Stimulated activated CD4-positive, alpha-beta T cell treated with anti-CD3 and anti-CD28 coated beads, Interleukin-12 subunit alpha, Interleukin-12 subunit beta, amount 100 ng/mL, for 24 hours (primary cell): ENCODE measurements at regions not wholly inside any gene's neighbourhood (a gene's known extent, or its start where the extent isn't known, plus 50 kb on each side); places are given as distances from the start of the nearest gene placed in this dataset.
"Not testable (repeated sequence)": the region's sequence is repeated elsewhere in the genome, so short reads cannot be mapped to it uniquely, and the experiment has no call there.

ENCODE experiments used
- DNase-seq, 2 experiments: peaks; one replicate each; pipeline ENCODE4 v3.0.0-alpha.2; 2020; ENCODE audit warnings: low read depth in 2 of 2

GRCh38 chr2:207216457-207216856, 50.7 kb upstream of the KLF7 start:
- DNase-seq = no peak

- DNase-seq = no peak
Observed at GRCh38 chr2:207217442-207217841, 51.7 kb upstream of the KLF7 start.

DNA sequence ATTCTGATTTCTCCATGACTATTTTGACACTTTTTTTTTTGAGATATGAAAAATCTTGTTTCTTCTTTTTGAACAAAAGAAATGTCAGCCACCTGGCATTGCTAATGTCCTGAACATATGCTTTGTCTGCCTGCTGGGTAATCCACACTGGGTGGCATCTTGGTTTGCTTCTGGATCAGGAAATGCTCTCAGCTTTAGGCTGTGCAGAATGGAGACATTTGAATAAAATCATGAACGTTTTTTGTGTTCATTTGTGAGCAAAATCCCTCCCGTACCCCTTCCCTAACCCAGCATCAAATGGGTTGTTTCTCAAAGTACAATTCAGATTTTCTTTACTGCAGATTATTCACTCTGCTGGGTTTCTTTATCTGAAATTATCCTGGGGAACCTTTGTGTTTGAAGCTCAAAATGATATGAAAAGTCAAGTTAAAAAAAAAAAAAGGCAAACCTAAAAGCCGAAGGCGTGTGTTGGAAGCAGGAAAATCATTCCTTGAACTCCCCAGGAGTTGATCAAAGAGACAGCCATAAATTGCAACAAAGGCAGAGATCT, 53.4 kb upstream of the KLF7 start:
- no peak for DNase-seq

DNA sequence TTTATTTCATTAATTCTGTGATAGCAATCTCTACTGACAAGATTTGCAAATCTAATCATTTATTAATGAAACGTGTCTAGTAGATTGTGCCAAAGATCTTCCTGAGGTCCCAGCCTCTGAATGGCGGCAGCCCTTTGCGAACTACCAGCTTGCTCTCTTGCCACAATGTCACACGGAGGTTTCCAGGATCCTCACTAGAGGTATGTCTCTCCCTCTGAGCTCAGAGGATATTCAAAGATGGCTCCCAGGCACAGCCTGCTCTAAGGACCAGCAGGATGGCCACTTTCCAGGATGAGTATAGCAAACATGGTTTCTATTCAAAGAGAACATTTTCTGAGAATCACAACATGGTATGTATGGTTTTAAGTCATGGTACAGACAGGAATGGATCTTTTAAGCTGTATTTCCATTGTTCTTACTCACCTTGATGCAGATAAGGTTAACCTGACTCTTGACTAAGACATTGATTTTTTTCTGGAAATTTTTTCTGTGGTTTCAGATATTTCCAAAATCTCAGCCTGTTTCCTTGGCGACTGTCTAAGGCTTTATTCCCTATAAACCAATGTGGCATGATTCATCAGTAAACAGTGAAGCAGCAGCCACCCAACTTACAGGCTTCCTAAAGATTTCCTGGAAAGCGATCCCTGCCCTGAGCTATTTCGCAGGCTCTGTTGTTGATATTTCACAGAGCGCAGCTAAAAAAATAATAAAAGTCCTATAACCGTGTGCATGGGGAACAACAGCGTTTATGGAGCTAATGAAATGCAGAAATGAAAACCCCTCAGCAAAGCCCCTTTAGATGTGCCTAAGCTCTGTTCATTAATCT, 54.1 kb upstream of the KLF7 start:
- DNase-seq = no peak

GRCh38 chr2:207221731-207222130, 56.0 kb upstream of the KLF7 start:
- DNase-seq = no peak

GRCh38 chr2:207223051-207223450, 57.3 kb upstream of the KLF7 start:
- DNase-seq = peak in 1 of 2 experiments; percentile 15

GRCh38 chr2:207224381-207224780, 58.6 kb upstream of the KLF7 start:
- no peak for DNase-seq

- DNase-seq = peak; percentile 21 to 56
Observed at GRCh38 chr2:207224791-207225482, 59.2 kb upstream of the KLF7 start.

GRCh38 chr2:207225773-207226172, 60.0 kb upstream of the KLF7 start:
- DNase-seq = no peak

DNA sequence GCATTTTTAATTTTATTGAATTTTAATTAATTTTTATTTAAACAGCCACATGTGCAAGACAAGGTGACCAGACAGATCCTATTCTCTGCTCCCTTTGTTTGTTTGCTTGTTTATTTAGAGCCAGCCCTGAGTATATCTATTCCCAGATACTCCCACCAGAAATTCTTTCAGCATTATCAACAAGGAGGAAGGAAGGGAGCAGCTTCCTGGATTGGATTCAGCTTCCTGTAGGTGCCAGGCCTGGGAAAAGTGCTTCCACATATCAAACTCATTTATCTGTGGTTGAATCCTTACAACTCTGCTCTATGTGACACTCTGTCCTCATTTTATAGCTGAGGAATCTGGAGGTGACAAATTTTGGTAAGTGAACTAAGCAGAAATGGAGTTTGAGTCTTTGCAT, 60.5 kb upstream of the KLF7 start:
- no peak for DNase-seq

DNA sequence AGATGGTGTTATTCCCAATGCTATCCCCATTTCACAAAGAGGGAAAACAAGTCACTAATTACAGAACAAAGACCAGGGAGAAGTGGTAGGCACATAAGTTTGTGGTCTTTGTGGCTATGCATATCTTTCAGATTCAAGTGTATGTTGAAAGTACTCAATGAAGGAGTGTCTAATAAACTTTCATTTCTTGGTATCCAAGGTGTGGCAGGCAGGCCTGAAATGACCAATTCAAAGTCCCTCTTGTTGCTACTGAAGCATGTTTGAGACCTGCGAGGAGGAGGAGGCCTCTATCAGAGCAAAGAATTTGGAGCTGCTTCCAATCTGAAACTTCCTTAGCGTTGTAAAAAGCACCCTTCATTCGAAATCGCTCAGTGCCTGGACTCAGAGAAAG, 60.9 kb upstream of the KLF7 start:
- DNase-seq = no peak

DNA sequence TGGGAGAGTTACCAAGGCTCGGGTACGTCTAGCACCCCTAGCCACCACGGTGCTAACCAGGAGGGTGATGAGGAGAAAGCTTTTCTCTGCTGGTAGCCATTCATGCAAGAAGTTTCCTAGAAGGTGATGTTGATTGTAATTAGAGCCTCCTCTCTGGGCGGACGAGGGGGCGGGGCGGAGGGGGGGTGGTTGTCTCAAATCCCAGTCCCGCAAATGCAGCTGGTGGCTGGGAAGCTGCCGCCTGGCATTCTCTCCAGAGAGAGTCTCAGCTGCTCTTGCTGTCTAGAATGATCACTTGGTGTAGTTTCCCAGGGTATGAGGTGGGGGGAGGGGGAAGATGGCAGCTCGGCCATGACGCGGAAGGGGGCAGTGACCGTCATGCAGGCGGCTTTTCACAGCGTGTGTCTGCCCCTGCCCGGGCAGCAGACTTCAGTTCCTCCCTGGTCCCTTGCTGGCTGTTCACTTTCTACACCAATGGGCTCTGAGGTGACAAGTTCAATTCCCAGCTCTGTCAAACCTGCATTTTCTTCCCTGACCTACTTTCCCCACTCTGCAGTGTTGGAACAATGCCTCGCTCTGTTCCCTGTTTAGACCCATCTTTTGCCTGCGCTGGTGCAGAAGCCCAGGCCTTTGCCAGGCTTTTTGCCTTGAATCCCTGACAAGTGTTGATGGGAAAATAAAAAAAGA, 61.5 kb upstream of the KLF7 start:
- no peak for DNase-seq

GRCh38 chr2:207227749-207228145, 62.0 kb upstream of the KLF7 start:
- DNase-seq = no peak

GRCh38 chr2:207228402-207228801, 62.7 kb upstream of the KLF7 start:
- no peak for DNase-seq

GRCh38 chr2:207229161-207229560, 63.4 kb upstream of the KLF7 start:
- no peak for DNase-seq

- DNase-seq = no peak
Observed at GRCh38 chr2:207230261-207231105, 64.7 kb upstream of the KLF7 start.

DNA sequence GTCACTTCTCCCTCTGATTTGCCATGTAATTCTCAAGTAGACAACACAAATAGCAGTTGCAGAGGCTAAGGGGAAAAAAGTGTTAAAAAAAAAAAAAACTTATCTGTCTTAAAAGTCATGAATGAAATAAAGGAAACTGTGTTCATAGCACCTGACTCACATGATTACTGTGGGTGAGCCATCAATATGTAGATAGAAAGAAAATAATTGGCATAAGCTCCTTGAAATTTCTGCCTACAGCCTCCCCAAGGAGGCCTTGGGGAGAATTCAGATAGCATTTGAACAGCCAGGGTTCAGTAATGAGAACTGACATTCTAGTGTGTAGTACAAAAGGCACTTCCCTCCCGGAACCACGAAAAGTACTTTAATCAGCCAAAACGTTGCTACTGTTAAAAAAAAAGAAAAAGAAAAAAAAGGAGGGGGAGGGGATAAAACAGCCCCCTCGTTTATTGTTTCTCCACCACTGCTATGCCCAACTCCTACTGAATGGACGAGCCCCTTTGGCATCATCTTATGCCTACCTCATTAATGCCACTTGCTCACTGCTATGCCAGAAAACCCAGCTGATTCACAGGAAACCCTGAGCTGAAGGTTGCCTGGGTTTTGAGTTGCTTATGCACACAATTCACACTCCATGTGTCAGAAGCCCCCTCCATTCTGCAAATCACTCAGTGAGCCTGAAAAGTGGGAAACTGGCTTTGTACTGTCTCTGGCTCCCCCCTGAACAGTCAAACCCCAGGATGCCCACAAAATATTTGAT, 65.5 kb upstream of the KLF7 start:
- DNase-seq = no peak

DNA sequence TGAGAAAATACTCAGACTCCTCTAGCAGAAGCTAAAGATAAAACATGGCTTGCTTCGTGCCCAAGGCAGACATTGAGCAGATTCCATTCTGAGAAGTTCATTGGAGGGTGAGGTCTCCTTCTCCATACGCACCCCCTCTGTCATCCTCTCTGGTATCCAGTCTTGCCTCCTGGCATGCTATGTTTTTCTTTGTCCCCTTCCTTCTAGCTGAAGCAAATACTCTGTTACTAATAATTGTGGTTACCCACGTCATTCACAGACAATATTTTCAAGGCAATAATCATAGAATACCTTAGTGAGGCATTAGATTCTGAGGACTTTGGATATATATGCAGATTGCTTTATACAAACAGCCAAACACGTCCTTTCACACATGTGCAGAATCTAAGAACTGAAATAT, 66.2 kb upstream of the KLF7 start:
- no peak for DNase-seq

DNA sequence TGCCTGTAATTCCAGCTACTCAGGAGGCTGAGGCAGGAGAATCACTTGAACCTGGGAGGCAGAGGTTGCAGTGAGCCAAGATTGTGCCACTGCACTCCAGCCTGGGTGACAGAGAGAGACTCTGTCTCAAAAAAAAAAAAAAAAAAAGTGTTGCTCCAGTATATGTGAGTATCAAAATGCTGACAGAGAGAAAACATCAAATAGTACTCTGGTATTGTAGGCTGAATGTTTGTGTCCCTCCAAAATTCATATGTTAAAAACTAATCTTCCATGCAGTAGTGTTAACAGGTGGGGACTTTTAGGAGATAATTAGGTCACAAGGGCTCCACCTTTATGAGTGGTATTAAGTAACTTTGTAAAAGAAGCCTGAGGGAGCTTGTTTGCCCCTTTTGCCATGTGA, 67.4 kb upstream of the KLF7 start:
- DNase-seq = not testable (repeated sequence)

- DNase-seq = no peak
Observed at GRCh38 chr2:207233731-207234130, 68.0 kb upstream of the KLF7 start.

DNA sequence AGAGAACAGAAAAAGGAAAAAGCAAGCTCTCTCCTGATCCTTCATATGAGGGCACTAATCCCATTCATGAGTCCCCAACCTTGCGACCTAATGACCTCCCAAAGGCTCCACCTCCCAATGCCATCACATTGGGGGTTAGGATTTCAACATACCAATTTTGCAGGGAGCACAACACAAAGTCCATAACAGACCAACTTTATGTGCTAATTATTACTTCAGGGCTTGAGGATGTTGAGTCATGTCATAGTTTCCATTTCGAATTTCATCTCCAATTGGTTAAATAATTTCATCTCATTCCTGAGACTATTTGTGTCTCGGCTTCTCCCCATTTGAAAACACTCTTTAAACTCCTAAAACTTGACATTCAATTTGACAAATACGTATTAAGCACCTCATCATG, 69.9 kb upstream of the KLF7 start:
- DNase-seq = no peak
